SK-N-SH treated with all-trans-retinoic acid at 6 μM for 48 hours (cell line): ENCODE measurements at regions not wholly inside any gene's neighbourhood (a gene's known extent, or its start where the extent isn't known, plus 50 kb on each side); places are given as distances from the start of the nearest gene placed in this dataset.

Source experiments
- ATAC-seq: fragments of 200-7000 bp; cut with Tn5 transposase; 3 replicates; pipeline ENCODE4 v1.9.1; 2020; ENCODE audit warnings: mild to moderate bottlenecking, moderate library complexity
- ARNTL ChIP-seq: fragments of 450-650 bp; formaldehyde crosslinking; IDR thresholded peaks from 2 replicates; pipeline ENCODE4 v1.5.0; 2020; ENCODE audit warnings: low read depth, mild to moderate bottlenecking, moderate library complexity, borderline replicate concordance
- BACH2 ChIP-seq: fragments of 250-450 bp; sonication (Bioruptor Pico); IDR thresholded peaks from 2 replicates; pipeline ENCODE4 v1.9.0; 2021; ENCODE audit warnings: mild to moderate bottlenecking, borderline replicate concordance
- CSDC2 ChIP-seq: fragments of 250-450 bp; sonication (Bioruptor Pico); IDR thresholded peaks from 2 replicates; pipeline ENCODE4 v1.5.0; 2020; ENCODE audit warnings: mild to moderate bottlenecking, moderate library complexity
- ESRRG ChIP-seq: fragments of 250-450 bp; sonication (Bioruptor Pico); IDR thresholded peaks from 2 replicates; pipeline ENCODE4 v1.6.1; 2021; ENCODE audit warnings: mild to moderate bottlenecking
- GLIS3 ChIP-seq: fragments of 250-450 bp; sonication (Bioruptor Pico); IDR thresholded peaks from 2 replicates; pipeline ENCODE4 v1.5.0; 2020; ENCODE audit warnings: mild to moderate bottlenecking, moderate library complexity
- ISL1 ChIP-seq: fragments of 250-450 bp; sonication (Bioruptor Pico); IDR thresholded peaks from 2 replicates; pipeline ENCODE4 v2.1.2; 2022; ENCODE audit warnings: mild to moderate bottlenecking, moderate library complexity
- OSR1 ChIP-seq: fragments of 250-450 bp; sonication (Bioruptor Pico); IDR thresholded peaks from 2 replicates; pipeline ENCODE4 v1.8.0; 2022; ENCODE audit warnings: moderate library complexity, mild to moderate bottlenecking, inconsistent platforms
- PPARA ChIP-seq: fragments of 250-450 bp; sonication (Bioruptor Pico); IDR thresholded peaks from 2 replicates; pipeline ENCODE4 v1.5.0; 2020; ENCODE audit warnings: mild to moderate bottlenecking, borderline replicate concordance
- RARB ChIP-seq: fragments of 250-450 bp; sonication (Bioruptor Pico); IDR thresholded peaks from 2 replicates; pipeline ENCODE4 v1.8.0; 2021; ENCODE audit warnings: mild to moderate bottlenecking, moderate library complexity
- SNAI2 ChIP-seq: fragments of 250-450 bp; sonication (Bioruptor Pico); IDR thresholded peaks from 2 replicates; pipeline ENCODE4 v1.5.0; 2020; ENCODE audit warnings: mild to moderate bottlenecking, moderate library complexity
- TOX ChIP-seq: fragments of 250-450 bp; sonication (Bioruptor Pico); IDR thresholded peaks from 2 replicates; pipeline ENCODE4 v1.8.0; 2021; ENCODE audit warnings: mild to moderate bottlenecking, moderate library complexity, borderline replicate concordance
- ZFP3 ChIP-seq: fragments of 250-450 bp; sonication (Bioruptor Pico); IDR thresholded peaks from 2 replicates; pipeline ENCODE4 v1.5.0; 2020; ENCODE audit warnings: mild to moderate bottlenecking, moderate library complexity
- ZFP30 ChIP-seq: fragments of 450-650 bp; formaldehyde crosslinking; IDR thresholded peaks from 2 replicates; pipeline ENCODE4 v1.5.0; 2022; ENCODE audit warnings: mild to moderate bottlenecking, moderate library complexity
- ZNF70 ChIP-seq: fragments of 450-650 bp; formaldehyde crosslinking; IDR thresholded peaks from 2 replicates; pipeline ENCODE4 v1.5.0; 2020; ENCODE audit warnings: mild to moderate bottlenecking, moderate library complexity
- ZNF8 ChIP-seq: fragments of 450-650 bp; formaldehyde crosslinking; IDR thresholded peaks from 2 replicates; pipeline ENCODE4 v1.5.0; 2020; ENCODE audit warnings: mild to moderate bottlenecking, moderate library complexity
- TF ChIP-seq, protein P1 (sequence below): fragments of 250-450 bp; sonication (Bioruptor Pico); IDR thresholded peaks from 2 replicates; pipeline ENCODE4 v1.8.0; 2020; ENCODE audit warnings: mild to moderate bottlenecking, moderate library complexity, borderline replicate concordance
- TF ChIP-seq, protein P2 (sequence below): fragments of 250-450 bp; sonication (Bioruptor Pico); IDR thresholded peaks from 2 replicates; pipeline ENCODE4 v1.5.0; 2020; ENCODE audit warnings: mild to moderate bottlenecking, moderate library complexity
- TF ChIP-seq, protein P3 (sequence below): fragments of 250-450 bp; sonication (Bioruptor Pico); IDR thresholded peaks from 2 replicates; pipeline ENCODE4 v1.5.1; 2021; ENCODE audit warnings: mild to moderate bottlenecking, moderate library complexity
- TF ChIP-seq, protein P4 (sequence below): fragments of 250-450 bp; sonication (Bioruptor Pico); IDR thresholded peaks from 2 replicates; pipeline ENCODE4 v1.5.1; 2020; ENCODE audit warnings: low read depth, mild to moderate bottlenecking, moderate library complexity

DNA sequence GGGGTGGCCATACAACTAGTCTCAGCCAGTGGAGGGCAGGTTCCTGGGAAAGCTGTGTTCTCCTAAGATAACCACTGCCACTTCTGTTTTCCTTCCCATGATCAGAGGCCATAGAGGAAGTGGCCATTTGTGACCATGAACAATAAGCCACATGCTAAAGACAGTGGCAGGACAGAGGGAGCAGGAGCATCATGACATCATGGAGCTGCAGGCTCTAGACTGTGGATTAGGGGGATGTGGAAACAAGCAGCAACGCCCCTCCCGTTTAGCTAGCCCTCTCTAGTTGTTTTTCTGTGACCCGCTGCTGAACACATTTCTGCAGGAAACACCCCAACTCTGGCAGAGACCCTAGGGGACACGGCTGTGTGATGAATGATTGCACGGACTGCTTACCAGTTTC, 195.0 kb upstream of the NECTIN1 start:
- ATAC-seq, result no peak
- TF ChIP-seq RARB (CRISPR knock-in tag), result no peak
- TF ChIP-seq ZNF8, result no peak
- no peak for TF ChIP-seq ISL1 (CRISPR knock-in tag)
- TF ChIP-seq TOX (CRISPR knock-in tag), result no peak
- TF ChIP-seq BACH2 (CRISPR knock-in tag), result no peak
- TF ChIP-seq GLIS3, result no peak
- TF ChIP-seq, protein P1, sequence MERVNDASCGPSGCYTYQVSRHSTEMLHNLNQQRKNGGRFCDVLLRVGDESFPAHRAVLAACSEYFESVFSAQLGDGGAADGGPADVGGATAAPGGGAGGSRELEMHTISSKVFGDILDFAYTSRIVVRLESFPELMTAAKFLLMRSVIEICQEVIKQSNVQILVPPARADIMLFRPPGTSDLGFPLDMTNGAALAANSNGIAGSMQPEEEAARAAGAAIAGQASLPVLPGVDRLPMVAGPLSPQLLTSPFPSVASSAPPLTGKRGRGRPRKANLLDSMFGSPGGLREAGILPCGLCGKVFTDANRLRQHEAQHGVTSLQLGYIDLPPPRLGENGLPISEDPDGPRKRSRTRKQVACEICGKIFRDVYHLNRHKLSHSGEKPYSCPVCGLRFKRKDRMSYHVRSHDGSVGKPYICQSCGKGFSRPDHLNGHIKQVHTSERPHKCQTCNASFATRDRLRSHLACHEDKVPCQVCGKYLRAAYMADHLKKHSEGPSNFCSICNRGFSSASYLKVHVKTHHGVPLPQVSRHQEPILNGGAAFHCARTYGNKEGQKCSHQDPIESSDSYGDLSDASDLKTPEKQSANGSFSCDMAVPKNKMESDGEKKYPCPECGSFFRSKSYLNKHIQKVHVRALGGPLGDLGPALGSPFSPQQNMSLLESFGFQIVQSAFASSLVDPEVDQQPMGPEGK (CRISPR knock-in tag), result no peak
- TF ChIP-seq, protein P2, sequence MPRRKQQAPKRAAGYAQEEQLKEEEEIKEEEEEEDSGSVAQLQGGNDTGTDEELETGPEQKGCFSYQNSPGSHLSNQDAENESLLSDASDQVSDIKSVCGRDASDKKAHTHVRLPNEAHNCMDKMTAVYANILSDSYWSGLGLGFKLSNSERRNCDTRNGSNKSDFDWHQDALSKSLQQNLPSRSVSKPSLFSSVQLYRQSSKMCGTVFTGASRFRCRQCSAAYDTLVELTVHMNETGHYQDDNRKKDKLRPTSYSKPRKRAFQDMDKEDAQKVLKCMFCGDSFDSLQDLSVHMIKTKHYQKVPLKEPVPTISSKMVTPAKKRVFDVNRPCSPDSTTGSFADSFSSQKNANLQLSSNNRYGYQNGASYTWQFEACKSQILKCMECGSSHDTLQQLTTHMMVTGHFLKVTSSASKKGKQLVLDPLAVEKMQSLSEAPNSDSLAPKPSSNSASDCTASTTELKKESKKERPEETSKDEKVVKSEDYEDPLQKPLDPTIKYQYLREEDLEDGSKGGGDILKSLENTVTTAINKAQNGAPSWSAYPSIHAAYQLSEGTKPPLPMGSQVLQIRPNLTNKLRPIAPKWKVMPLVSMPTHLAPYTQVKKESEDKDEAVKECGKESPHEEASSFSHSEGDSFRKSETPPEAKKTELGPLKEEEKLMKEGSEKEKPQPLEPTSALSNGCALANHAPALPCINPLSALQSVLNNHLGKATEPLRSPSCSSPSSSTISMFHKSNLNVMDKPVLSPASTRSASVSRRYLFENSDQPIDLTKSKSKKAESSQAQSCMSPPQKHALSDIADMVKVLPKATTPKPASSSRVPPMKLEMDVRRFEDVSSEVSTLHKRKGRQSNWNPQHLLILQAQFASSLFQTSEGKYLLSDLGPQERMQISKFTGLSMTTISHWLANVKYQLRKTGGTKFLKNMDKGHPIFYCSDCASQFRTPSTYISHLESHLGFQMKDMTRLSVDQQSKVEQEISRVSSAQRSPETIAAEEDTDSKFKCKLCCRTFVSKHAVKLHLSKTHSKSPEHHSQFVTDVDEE (CRISPR knock-in tag), result no peak
- TF ChIP-seq OSR1 (CRISPR knock-in tag), result no peak
- no peak for TF ChIP-seq ESRRG
- TF ChIP-seq, protein P3, sequence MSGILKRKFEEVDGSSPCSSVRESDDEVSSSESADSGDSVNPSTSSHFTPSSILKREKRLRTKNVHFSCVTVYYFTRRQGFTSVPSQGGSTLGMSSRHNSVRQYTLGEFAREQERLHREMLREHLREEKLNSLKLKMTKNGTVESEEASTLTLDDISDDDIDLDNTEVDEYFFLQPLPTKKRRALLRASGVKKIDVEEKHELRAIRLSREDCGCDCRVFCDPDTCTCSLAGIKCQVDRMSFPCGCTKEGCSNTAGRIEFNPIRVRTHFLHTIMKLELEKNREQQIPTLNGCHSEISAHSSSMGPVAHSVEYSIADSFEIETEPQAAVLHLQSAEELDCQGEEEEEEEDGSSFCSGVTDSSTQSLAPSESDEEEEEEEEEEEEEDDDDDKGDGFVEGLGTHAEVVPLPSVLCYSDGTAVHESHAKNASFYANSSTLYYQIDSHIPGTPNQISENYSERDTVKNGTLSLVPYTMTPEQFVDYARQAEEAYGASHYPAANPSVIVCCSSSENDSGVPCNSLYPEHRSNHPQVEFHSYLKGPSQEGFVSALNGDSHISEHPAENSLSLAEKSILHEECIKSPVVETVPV (CRISPR knock-in tag), result no peak

DNA sequence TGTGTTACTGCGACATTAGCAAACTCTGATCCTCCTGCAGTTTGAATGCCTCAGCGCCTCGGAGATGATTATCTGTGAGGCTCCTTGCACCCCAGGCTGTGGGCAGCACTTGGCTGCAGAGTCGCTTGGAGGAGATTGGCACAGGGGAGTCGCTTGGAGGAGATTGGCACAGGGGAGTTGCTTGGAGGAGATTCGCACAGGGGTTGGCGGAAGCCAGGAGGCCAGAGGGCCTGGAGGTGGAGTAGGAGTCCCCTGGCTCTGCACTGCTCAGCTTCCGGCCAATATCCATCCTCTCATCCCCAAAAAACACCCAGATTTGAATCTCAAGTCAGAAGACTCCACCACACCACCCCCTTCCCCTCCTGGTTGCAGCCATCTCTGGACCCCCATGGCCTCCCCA, 192.6 kb upstream of the NECTIN1 start:
- no peak for ATAC-seq
- TF ChIP-seq, protein P1 (CRISPR knock-in tag), result no peak
- TF ChIP-seq ZFP30 (CRISPR knock-in tag) (no peak), ESRRG (no peak), ZFP3 (no peak), RARB (CRISPR knock-in tag) (no peak), PPARA (CRISPR knock-in tag) (no peak), ZNF70 (CRISPR knock-in tag) (no peak), BACH2 (CRISPR knock-in tag) (no peak), SNAI2 (CRISPR knock-in tag) (no peak), TOX (CRISPR knock-in tag) (no peak), CSDC2 (CRISPR knock-in tag) (no peak), ARNTL (no peak)
- TF ChIP-seq, protein P4, sequence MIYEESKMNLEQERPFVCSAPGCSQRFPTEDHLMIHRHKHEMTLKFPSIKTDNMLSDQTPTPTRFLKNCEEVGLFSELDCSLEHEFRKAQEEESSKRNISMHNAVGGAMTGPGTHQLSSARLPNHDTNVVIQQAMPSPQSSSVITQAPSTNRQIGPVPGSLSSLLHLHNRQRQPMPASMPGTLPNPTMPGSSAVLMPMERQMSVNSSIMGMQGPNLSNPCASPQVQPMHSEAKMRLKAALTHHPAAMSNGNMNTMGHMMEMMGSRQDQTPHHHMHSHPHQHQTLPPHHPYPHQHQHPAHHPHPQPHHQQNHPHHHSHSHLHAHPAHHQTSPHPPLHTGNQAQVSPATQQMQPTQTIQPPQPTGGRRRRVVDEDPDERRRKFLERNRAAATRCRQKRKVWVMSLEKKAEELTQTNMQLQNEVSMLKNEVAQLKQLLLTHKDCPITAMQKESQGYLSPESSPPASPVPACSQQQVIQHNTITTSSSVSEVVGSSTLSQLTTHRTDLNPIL (CRISPR knock-in tag), result no peak
- TF ChIP-seq, protein P3 (CRISPR knock-in tag), result no peak
